NB4 (cell line): ENCODE measurements at regions not wholly inside any gene's neighbourhood (a gene's known extent, or its start where the extent isn't known, plus 50 kb on each side); places are given as distances from the start of the nearest gene placed in this dataset.

ENCODE experiments used
- CTCF ChIP-seq: IDR thresholded peaks from one replicate; pipeline ENCODE4 v1.5.1; 2012; ENCODE audit warnings: low read depth, low read length
- MAX ChIP-seq: IDR thresholded peaks from 2 replicates; pipeline ENCODE4 v1.6.1; 2011; ENCODE audit warnings: low read depth, low read length
- MYC ChIP-seq: IDR thresholded peaks from 2 replicates; pipeline ENCODE4 v1.6.1; 2011; ENCODE audit warnings: low read depth, low read length
- POLR2A ChIP-seq: IDR thresholded peaks from 2 replicates; pipeline ENCODE4 v1.6.1; 2011; ENCODE audit warnings: mild to moderate bottlenecking; ENCODE audit not compliant: insufficient read length; ENCODE audit errors: extremely low read depth

DNA sequence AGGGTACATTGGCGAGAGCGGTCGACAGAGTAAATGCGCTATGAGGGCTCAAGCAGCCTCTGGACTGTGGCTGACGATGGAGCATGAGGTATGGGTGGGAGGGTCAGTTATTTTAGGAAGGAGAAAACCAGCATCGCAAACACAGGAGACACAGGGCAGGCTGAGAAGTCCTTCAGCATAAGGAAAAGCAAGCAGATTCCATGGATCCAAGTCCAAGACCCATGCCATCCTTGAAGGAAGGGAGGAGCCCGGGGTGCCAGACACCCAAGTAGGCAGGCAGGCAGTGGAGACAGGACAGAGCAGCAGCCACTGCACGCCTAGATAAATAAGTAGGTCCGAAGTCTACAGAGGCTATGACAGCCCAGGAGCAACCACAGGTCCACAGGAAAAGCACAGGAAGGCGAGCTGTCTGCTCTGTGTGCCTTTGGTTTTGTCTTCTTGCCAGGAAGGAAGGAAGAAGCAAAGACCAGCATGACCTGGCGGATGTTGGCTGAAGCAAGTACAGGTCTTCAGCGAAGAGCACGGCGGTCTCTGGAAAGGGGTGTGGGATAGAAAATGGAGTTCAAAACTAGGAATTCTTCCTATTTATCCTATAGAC is 76.4 kb upstream of the SLC45A1 start:
- TF ChIP-seq CTCF (no peak), MAX (no peak), POLR2A (no peak), MYC (no peak)
